GM20000 (cell line): ENCODE measurements at regions not wholly inside any gene's neighbourhood (a gene's known extent, or its start where the extent isn't known, plus 50 kb on each side); places are given as distances from the start of the nearest gene placed in this dataset.
"Not testable (repeated sequence)": the region's sequence is repeated elsewhere in the genome, so short reads cannot be mapped to it uniquely, and the experiment has no call there.

ENCODE experiments used
- DNase-seq: peaks from one replicate; pipeline ENCODE4 v3.0.0; 2012; ENCODE audit warnings: low spot score
- CTCF ChIP-seq: IDR thresholded peaks from 2 replicates; pipeline ENCODE4 v1.5.1; 2012; ENCODE audit warnings: mild to moderate bottlenecking, control low read depth; ENCODE audit errors: extremely low read depth, missing control alignments

GRCh38 chr5:37938076-37938852 lies 98.4 kb upstream of the GDNF start:
- TF ChIP-seq CTCF = no peak
- DNase-seq = no peak

GRCh38 chr5:37936091-37936490 lies 96.2 kb upstream of the GDNF start:
- DNase-seq = no peak

GRCh38 chr5:37933576-37933975 lies 93.7 kb upstream of the GDNF start:
- DNase-seq = no peak
- no peak for TF ChIP-seq CTCF

More at GRCh38 chr5:37936091-37936490, 96.2 kb upstream of the GDNF start:
- TF ChIP-seq CTCF = no peak

- DNase-seq = no peak
- TF ChIP-seq CTCF = no peak
These were observed 92.6 kb upstream of the GDNF start for GRCh38 chr5:37932450-37932849.

GRCh38 chr5:37931541-37931940 lies 91.7 kb upstream of the GDNF start:
- TF ChIP-seq CTCF = no peak
- DNase-seq = no peak

GRCh38 chr5:37930350-37930749 lies 90.5 kb upstream of the GDNF start:
- no peak for DNase-seq
- no peak for TF ChIP-seq CTCF

GRCh38 chr5:37929791-37930190 lies 90.0 kb upstream of the GDNF start:
- TF ChIP-seq CTCF = no peak
- no peak for DNase-seq

GRCh38 chr5:37927753-37928152 lies 87.9 kb upstream of the GDNF start:
- not testable (repeated sequence) for DNase-seq
